OCI-LY7 (cell line): ENCODE measurements at regions not wholly inside any gene's neighbourhood (a gene's known extent, or its start where the extent isn't known, plus 50 kb on each side); places are given as distances from the start of the nearest gene placed in this dataset.

Experiments
- EZH2phosphoT487 ChIP-seq: fragments of 200-600 bp; sonication (generic); IDR thresholded peaks from 2 replicates; pipeline ENCODE4 v1.6.1; 2018; ENCODE audit warnings: low read depth, borderline replicate concordance, mild to moderate bottlenecking, mixed run types, antibody characterized with exemption, low read length, moderate library complexity, mixed read lengths
- TF ChIP-seq, protein P1 (sequence below): fragments of 200-600 bp; sonication (generic); conservative IDR thresholded peaks from 2 replicates; pipeline ENCODE4 v1.5.1; 2014; ENCODE audit warnings: mild to moderate bottlenecking, antibody characterized with exemption, low read length, moderate library complexity, mixed read lengths

DNA sequence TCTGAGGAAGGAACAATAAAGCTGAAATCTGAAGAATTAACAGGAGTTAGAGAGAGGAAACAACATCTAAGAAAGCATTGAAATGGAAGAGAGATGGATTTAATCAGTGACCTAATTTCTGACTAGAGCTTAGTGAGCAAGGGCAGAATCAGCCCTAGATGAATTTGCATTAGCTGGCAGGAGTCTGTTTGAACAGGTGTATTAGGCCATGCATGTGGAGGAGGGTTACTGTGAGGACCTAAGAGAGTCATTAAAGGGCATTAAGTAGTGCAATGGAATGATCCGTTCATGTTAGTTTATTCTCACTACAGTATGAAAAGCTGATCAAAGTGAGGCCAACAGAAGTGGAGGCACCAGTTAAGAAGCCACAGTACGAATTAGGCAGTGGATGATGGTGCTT lies 285.3 kb downstream of the GRB14 start:
- TF ChIP-seq, protein P1, sequence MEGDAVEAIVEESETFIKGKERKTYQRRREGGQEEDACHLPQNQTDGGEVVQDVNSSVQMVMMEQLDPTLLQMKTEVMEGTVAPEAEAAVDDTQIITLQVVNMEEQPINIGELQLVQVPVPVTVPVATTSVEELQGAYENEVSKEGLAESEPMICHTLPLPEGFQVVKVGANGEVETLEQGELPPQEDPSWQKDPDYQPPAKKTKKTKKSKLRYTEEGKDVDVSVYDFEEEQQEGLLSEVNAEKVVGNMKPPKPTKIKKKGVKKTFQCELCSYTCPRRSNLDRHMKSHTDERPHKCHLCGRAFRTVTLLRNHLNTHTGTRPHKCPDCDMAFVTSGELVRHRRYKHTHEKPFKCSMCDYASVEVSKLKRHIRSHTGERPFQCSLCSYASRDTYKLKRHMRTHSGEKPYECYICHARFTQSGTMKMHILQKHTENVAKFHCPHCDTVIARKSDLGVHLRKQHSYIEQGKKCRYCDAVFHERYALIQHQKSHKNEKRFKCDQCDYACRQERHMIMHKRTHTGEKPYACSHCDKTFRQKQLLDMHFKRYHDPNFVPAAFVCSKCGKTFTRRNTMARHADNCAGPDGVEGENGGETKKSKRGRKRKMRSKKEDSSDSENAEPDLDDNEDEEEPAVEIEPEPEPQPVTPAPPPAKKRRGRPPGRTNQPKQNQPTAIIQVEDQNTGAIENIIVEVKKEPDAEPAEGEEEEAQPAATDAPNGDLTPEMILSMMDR: no peak
- TF ChIP-seq EZH2phosphoT487: no peak
